ENCODE measurements at regions not wholly inside any gene's neighbourhood (a gene's known extent, or its start where the extent isn't known, plus 50 kb on each side); places are given as distances from the start of the nearest gene placed in this dataset.

- no peaks in the 10 kb centered on the region for H3K4me1 Mint-ChIP-seq (ENCODE audit: low read depth)
- H3K36me3 Mint-ChIP-seq (ENCODE audit: low read depth): no peaks in the 10 kb centered on the region
- peaks cover 10% of the 10 kb centered on the region for H3K27me3 Mint-ChIP-seq
- intact Hi-C loops (cut with micrococcal nuclease): no loop called here
- ChIA-PET POLR2A (interaction anchor here (0.7 kb wide), 1 partner anchor 65 kb away, joined by 3 read pairs; no protein-coding TSS in a partner anchor), CTCF (no interaction called here)
- ATAC-seq: no peak
- no peak for TF ChIP-seq CTCF (IDR thresholded peaks at IDR 0.05)
- H3K27ac Mint-ChIP-seq: no peak overlapping the region
- no peak for DNase-seq
- H3K9me3 Mint-ChIP-seq: no peaks in the 10 kb centered on the region
- H3K4me3 Mint-ChIP-seq: no peak overlapping the region
Observed at GRCh38 chr2:226121046-226121738, 678.4 kb downstream of the IRS1 start.

- H3K9me3 Mint-ChIP-seq: no peaks in the 10 kb centered on the region
- H3K27me3 Mint-ChIP-seq: peaks cover 5% of the 10 kb centered on the region
- DNase-seq: no peak
- no peak overlapping the region for H3K4me3 Mint-ChIP-seq
- POLR2A ChIA-PET: no interaction called here
- no peaks in the 10 kb centered on the region for H3K36me3 Mint-ChIP-seq (ENCODE audit: low read depth)
- peaks cover 4% of the 10 kb centered on the region for H3K4me1 Mint-ChIP-seq (ENCODE audit: low read depth)
- no peak overlapping the region for H3K27ac Mint-ChIP-seq
- no peak for ATAC-seq
- intact Hi-C loops (cut with micrococcal nuclease): no loop called here
- CTCF ChIA-PET: no interaction called here
- TF ChIP-seq CTCF (IDR thresholded peaks at IDR 0.05): no peak
Observed at GRCh38 chr2:226118471-226119429, 680.9 kb downstream of the IRS1 start.

- Mint-ChIP-seq H3K4me1 (ENCODE audit: low read depth) (peaks cover 4% of the 10 kb centered on the region), H3K4me3 (no peak overlapping the region), H3K27ac (no peak overlapping the region), H3K27me3 (peaks cover 3% of the 10 kb centered on the region), H3K9me3 (no peaks in the 10 kb centered on the region), H3K36me3 (ENCODE audit: low read depth) (no peaks in the 10 kb centered on the region)
- ATAC-seq (no peak), DNase-seq (no peak)
- ChIA-PET CTCF (no interaction called here), POLR2A (no interaction called here)
- TF ChIP-seq CTCF (IDR thresholded peaks at IDR 0.05): no peak
- intact Hi-C loops (cut with micrococcal nuclease): no loop called here
Observed at GRCh38 chr2:226117510-226118065, 682.0 kb downstream of the IRS1 start.

- intact Hi-C loops (cut with micrococcal nuclease): no loop called here
Observed at GRCh38 chr2:226116346-226116745, 683.3 kb downstream of the IRS1 start.

More at GRCh38 chr2:226116346-226116745, 683.3 kb downstream of the IRS1 start:
- H3K27ac Mint-ChIP-seq: no peak overlapping the region
- DNase-seq (no peak), ATAC-seq (no peak)
- H3K4me3 Mint-ChIP-seq: no peak overlapping the region
- ChIA-PET CTCF (interaction anchor here (1.3 kb wide), 1 partner anchor 10 kb away, joined by 4 read pairs; no protein-coding TSS in a partner anchor), POLR2A (no interaction called here)
- TF ChIP-seq CTCF (IDR thresholded peaks at IDR 0.05): no peak
- H3K9me3 Mint-ChIP-seq: no peaks in the 10 kb centered on the region
- no peaks in the 10 kb centered on the region for H3K36me3 Mint-ChIP-seq (ENCODE audit: low read depth)
- H3K27me3 Mint-ChIP-seq: peaks cover 3% of the 10 kb centered on the region
- H3K4me1 Mint-ChIP-seq (ENCODE audit: low read depth): peaks cover 4% of the 10 kb centered on the region
